ENCODE measurements at regions not wholly inside any gene's neighbourhood (a gene's known extent, or its start where the extent isn't known, plus 50 kb on each side); places are given as distances from the start of the nearest gene placed in this dataset.

GRCh38 chr20:58012731-58013510 is 215.5 kb downstream of the ANKRD60 start:
- TF ChIP-seq CTCF (IDR thresholded peaks at IDR 0.05) (no peak), ZFX (IDR thresholded peaks at IDR 0.05; ENCODE audit: borderline replicate concordance) (no peak)

Data from 22Rv1 (cell line).